Liver (tissue), 3 donors: ENCODE measurements at regions not wholly inside any gene's neighbourhood (a gene's known extent, or its start where the extent isn't known, plus 50 kb on each side); places are given as distances from the start of the nearest gene placed in this dataset.

Source experiments
- FOXA1 ChIP-seq: IDR thresholded peaks from 2 replicates; pipeline ENCODE4 v1.6.1; 2016; ENCODE audit warnings: antibody characterized with exemption
- FOXA2 ChIP-seq: IDR thresholded peaks from 2 replicates; pipeline ENCODE4 v1.6.1; 2016; ENCODE audit warnings: antibody characterized with exemption
- GABPA ChIP-seq, 2 donors: IDR thresholded peaks in 1 of 2; conservative IDR thresholded peaks in 1 of 2; 2 replicates each; pipeline ENCODE4 v1.6.1; 2016; ENCODE audit warnings: antibody characterized with exemption in 2 of 2, mild to moderate bottlenecking in 1 of 2, moderate library complexity in 1 of 2
- JUND ChIP-seq, 2 donors: IDR thresholded peaks; 2 replicates each; pipeline ENCODE4 v1.6.1; 2016; ENCODE audit warnings: antibody characterized with exemption in 2 of 2
- MAX ChIP-seq: IDR thresholded peaks from 2 replicates; pipeline ENCODE4 v1.6.1; 2016; ENCODE audit warnings: antibody characterized with exemption
- RAD21 ChIP-seq, 2 donors: IDR thresholded peaks; 2 replicates each; pipeline ENCODE4 v1.6.1; 2016; ENCODE audit warnings: antibody characterized with exemption in 2 of 2, mild to moderate bottlenecking in 2 of 2
- REST ChIP-seq: IDR thresholded peaks from 2 replicates; pipeline ENCODE4 v1.6.1; 2016; ENCODE audit warnings: antibody characterized with exemption, mild to moderate bottlenecking
- RXRA ChIP-seq, 2 donors: IDR thresholded peaks; 2 replicates each; pipeline ENCODE4 v1.6.1; 2017 to 2018; ENCODE audit warnings: antibody characterized with exemption in 2 of 2, mild to moderate bottlenecking in 1 of 2
- SP1 ChIP-seq: IDR thresholded peaks from 2 replicates; pipeline ENCODE4 v1.6.1; 2018; ENCODE audit warnings: antibody characterized with exemption, mild to moderate bottlenecking
- TAF1 ChIP-seq: conservative IDR thresholded peaks from 2 replicates; pipeline ENCODE4 v1.6.1; 2016; ENCODE audit warnings: antibody characterized with exemption, mild to moderate bottlenecking
- YY1 ChIP-seq: IDR thresholded peaks from 2 replicates; pipeline ENCODE4 v1.6.1; 2016; ENCODE audit warnings: antibody characterized with exemption, mild to moderate bottlenecking
- TF ChIP-seq, protein P1 (sequence below): fragments of 150-350 bp; IDR thresholded peaks from 2 replicates; pipeline ENCODE4 v1.5.1; 2017; ENCODE audit warnings: improper control_type of control experiment, low read depth, low read length; ENCODE audit not compliant: missing input control
- TF ChIP-seq, protein P2 (sequence below): IDR thresholded peaks from 2 replicates; pipeline ENCODE4 v1.6.1; 2016; ENCODE audit warnings: antibody characterized with exemption
- donor health status: healthy.
- donor health status: healthy.

GRCh38 chr4:30837131-30837539, 117.0 kb downstream of the PCDH7 start:
- TF ChIP-seq, protein P1, sequence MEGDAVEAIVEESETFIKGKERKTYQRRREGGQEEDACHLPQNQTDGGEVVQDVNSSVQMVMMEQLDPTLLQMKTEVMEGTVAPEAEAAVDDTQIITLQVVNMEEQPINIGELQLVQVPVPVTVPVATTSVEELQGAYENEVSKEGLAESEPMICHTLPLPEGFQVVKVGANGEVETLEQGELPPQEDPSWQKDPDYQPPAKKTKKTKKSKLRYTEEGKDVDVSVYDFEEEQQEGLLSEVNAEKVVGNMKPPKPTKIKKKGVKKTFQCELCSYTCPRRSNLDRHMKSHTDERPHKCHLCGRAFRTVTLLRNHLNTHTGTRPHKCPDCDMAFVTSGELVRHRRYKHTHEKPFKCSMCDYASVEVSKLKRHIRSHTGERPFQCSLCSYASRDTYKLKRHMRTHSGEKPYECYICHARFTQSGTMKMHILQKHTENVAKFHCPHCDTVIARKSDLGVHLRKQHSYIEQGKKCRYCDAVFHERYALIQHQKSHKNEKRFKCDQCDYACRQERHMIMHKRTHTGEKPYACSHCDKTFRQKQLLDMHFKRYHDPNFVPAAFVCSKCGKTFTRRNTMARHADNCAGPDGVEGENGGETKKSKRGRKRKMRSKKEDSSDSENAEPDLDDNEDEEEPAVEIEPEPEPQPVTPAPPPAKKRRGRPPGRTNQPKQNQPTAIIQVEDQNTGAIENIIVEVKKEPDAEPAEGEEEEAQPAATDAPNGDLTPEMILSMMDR = no peak
- TF ChIP-seq MAX (no peak), JUND (IDR thresholded peaks at IDR 0.05) (no peak), SP1 (no peak), REST (no peak), FOXA1 (no peak), YY1 (no peak), TAF1 (no peak), GABPA (IDR thresholded peaks at IDR 0.05 in 1 of 2, conservative IDR thresholded peaks at IDR 0.05 in 1 of 2) (no peak), FOXA2 (no peak), RXRA (IDR thresholded peaks at IDR 0.05) (no peak), RAD21 (IDR thresholded peaks at IDR 0.05) (no peak)
- TF ChIP-seq, protein P2, sequence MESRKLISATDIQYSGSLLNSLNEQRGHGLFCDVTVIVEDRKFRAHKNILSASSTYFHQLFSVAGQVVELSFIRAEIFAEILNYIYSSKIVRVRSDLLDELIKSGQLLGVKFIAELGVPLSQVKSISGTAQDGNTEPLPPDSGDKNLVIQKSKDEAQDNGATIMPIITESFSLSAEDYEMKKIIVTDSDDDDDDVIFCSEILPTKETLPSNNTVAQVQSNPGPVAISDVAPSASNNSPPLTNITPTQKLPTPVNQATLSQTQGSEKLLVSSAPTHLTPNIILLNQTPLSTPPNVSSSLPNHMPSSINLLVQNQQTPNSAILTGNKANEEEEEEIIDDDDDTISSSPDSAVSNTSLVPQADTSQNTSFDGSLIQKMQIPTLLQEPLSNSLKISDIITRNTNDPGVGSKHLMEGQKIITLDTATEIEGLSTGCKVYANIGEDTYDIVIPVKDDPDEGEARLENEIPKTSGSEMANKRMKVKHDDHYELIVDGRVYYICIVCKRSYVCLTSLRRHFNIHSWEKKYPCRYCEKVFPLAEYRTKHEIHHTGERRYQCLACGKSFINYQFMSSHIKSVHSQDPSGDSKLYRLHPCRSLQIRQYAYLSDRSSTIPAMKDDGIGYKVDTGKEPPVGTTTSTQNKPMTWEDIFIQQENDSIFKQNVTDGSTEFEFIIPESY = no peak
